Adrenal gland (tissue), 5 donors: ENCODE measurements at regions not wholly inside any gene's neighbourhood (a gene's known extent, or its start where the extent isn't known, plus 50 kb on each side); places are given as distances from the start of the nearest gene placed in this dataset.

Experiments
- CTCF ChIP-seq, 6 experiments: fragments of 450-650 bp in 4 of 6; fragments of 200-600 bp in 2 of 6; sonication (generic) in 1 of 6; IDR thresholded peaks; 1 replicate in 5 of 6; 2 replicates in 1 of 6; pipeline versions ENCODE4 v1.5.1 to v1.8.0; 2016 to 2021; ENCODE audit warnings: antibody characterized with exemption in 6 of 6, mild to moderate bottlenecking in 2 of 6, moderate library complexity in 1 of 6
- POLR2A ChIP-seq, 2 donors: fragments of 450-650 bp; IDR thresholded peaks; one replicate each; pipeline ENCODE4 v1.6.1; 2017; ENCODE audit warnings: antibody characterized with exemption in 2 of 2, mild to moderate bottlenecking in 2 of 2, moderate library complexity in 1 of 2
- donor health status: DM: no; HTN: no; CAD: no.

GRCh38 chr6:50591135-50591534 is 122.2 kb upstream of the TFAP2D start:
- TF ChIP-seq POLR2A (IDR thresholded peaks at IDR 0.05) = no peak
- no peak for TF ChIP-seq CTCF (IDR thresholded peaks at IDR 0.05)
